Stimulated activated naive CD8-positive, alpha-beta T cell treated with anti-CD3 and anti-CD28 coated beads, Interleukin-15, Interleukin-2, amounts not matched to agents 100 U/mL and 50 U/mL, for 24 hours (primary cell): ENCODE measurements at regions not wholly inside any gene's neighbourhood (a gene's known extent, or its start where the extent isn't known, plus 50 kb on each side); places are given as distances from the start of the nearest gene placed in this dataset.
"Not testable (repeated sequence)": the region's sequence is repeated elsewhere in the genome, so short reads cannot be mapped to it uniquely, and the experiment has no call there.

Experiments
- ATAC-seq: fragments of 150-1000 bp; cut with Tn5 transposase; one replicate; pipeline ENCODE4 v1.10.0; 2021
- DNase-seq: peaks from one replicate; pipeline ENCODE4 v3.0.0; 2021

GRCh38 chr5:93359296-93359959, 221.6 kb downstream of the NR2F1-AS1 start:
- ATAC-seq (no peak), DNase-seq (no peak)

DNA sequence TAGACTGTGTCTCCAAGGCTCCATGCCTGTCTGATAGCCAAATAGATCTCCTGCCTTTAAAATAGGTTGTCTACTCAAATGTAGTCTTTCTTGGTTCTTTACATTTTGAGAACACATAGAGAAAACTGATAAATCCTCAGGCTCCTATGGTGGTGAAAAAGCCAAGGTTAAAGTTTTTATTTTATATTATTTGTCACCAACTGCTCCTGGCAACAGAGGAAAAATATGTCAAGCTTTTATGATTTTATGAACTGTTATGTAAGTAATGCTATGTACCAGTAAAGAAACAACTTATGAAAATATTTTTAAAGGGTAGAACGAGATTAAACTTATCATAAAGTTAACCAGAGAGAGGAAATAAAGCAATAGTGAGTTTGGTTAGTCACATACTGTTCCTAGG, 222.8 kb downstream of the NR2F1-AS1 start:
- ATAC-seq (no peak), DNase-seq (no peak)

- DNase-seq, result no peak
- ATAC-seq, result no peak
Observed at GRCh38 chr5:93357686-93358085, 223.3 kb downstream of the NR2F1-AS1 start.

- DNase-seq (no peak), ATAC-seq (no peak)
Observed at GRCh38 chr5:93355691-93356090, 225.3 kb downstream of the NR2F1-AS1 start.

DNA sequence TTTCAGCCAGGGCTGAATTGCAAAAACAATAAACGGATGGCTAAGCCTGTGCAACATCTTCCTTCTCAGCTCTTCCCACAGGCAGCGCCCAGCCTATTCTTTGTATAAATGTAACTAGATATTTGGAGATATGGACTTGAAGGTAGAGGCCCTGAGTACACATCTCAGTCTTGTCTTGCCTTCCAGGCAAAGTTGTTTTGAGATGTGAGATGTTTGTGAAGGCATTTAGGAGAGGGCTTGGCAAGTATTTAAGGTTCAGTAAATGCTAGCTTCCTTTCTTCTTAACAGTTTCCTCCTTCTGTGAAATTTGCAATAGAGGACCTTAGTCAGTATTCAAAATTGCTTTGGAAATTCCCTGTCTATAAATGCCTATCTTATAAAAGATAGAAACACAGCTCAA, 228.8 kb downstream of the NR2F1-AS1 start:
- ATAC-seq (no peak), DNase-seq (no peak)

GRCh38 chr5:93349613-93350012, 231.4 kb downstream of the NR2F1-AS1 start:
- no peak for ATAC-seq

GRCh38 chr5:93348231-93348630, 232.8 kb downstream of the NR2F1-AS1 start:
- DNase-seq, result no peak

More at GRCh38 chr5:93349613-93350012, 231.4 kb downstream of the NR2F1-AS1 start:
- DNase-seq, result no peak

GRCh38 chr5:93346850-93347249, 234.2 kb downstream of the NR2F1-AS1 start:
- not testable (repeated sequence) for ATAC-seq

More at GRCh38 chr5:93348231-93348630, 232.8 kb downstream of the NR2F1-AS1 start:
- no peak for ATAC-seq

DNA sequence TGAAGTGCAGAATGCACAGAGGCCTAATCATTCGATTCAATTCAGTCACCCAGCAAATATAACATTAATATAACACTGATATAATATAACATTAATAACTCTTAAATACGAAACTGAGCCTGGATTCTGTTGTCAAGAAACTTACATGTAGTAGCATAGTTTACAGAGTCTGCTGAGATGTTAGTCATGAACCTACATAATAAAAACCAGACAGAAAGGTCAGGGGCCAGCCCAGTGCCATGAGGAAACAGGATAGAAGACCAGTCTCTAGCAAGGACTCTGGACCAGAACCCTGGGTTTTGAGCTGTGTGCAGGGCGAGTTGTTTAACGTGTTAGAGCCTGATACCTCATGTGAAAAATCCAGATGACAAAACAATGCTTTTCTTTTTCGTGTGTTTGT, 234.7 kb downstream of the NR2F1-AS1 start:
- no peak for DNase-seq

More at GRCh38 chr5:93346850-93347249, 234.2 kb downstream of the NR2F1-AS1 start:
- not testable (repeated sequence) for DNase-seq

DNA sequence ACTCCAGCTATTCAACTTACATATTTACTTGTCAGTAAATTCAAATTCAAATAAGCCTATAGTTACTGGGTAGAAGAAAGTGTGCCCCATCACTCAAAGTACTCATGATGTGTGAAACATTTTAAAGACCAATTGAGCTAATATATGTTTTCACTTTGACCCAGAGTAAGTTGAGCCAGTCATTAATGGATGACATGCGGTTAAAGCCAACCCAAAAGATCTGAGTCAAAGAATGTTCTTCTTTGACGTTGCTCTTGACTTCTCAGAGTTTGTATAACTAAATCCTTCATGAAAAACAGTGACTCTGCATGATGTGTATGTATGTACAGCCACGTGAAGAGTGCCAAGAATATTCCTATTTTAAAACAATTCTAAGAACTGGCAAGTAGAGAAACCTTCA, 237.4 kb downstream of the NR2F1-AS1 start:
- DNase-seq (no peak), ATAC-seq (no peak)

More for the DNA sequence above, 234.7 kb downstream of the NR2F1-AS1 start:
- ATAC-seq, result no peak

GRCh38 chr5:93342563-93343061, 238.4 kb downstream of the NR2F1-AS1 start:
- ATAC-seq (no peak), DNase-seq (no peak)

DNA sequence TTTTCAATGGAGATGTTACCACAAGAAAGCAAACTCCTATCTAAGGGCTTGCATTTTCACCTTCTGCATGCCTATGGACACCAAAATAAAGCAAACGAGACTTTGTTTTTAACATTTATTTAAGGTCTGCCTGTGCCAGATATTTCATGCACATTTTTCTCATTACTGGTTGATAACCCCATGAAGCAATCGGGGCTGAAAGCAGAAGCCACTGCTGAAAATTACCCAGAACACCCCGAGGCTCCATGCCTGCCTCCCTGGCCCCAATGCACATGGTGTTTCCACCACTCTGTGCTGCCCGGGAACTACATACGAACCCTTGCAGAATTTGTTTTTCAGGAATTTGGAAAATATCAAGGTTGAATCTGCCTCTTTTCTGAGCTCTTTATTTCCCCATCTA, 240.1 kb downstream of the NR2F1-AS1 start:
- no peak for DNase-seq

GRCh38 chr5:93337138-93337537, 243.9 kb downstream of the NR2F1-AS1 start:
- ATAC-seq, result no peak
- DNase-seq, result no peak

More for the DNA sequence above, 240.1 kb downstream of the NR2F1-AS1 start:
- no peak for ATAC-seq

GRCh38 chr5:93336330-93337110, 244.5 kb downstream of the NR2F1-AS1 start:
- DNase-seq (no peak), ATAC-seq (no peak)

GRCh38 chr5:93331863-93332262, 249.2 kb downstream of the NR2F1-AS1 start:
- DNase-seq, result no peak
- no peak for ATAC-seq

- DNase-seq (no peak), ATAC-seq (no peak)
Observed at GRCh38 chr5:93331241-93331640, 249.8 kb downstream of the NR2F1-AS1 start.

DNA sequence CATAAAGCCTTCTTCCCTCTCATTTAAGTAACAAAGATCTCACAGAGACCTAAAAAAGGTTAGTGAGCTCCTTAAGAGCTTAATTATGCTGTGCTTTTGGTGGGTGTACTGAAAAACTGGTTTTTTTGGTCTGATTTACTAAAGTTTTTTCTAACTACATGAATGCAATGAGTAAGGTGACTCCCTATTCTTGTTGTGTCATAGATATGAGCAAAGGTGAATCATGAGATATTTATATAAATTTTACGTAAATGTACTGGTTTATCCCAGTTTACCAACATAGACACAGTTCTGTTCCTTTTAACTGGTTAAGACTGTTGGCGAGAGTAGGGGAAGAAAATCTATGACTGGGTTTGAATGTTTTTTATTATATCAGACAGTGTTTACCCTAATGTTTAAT, 250.5 kb downstream of the NR2F1-AS1 start:
- ATAC-seq (no peak), DNase-seq (no peak)

- no peak for DNase-seq
- ATAC-seq, result no peak
Observed at GRCh38 chr5:93329756-93330155, 251.3 kb downstream of the NR2F1-AS1 start.

DNA sequence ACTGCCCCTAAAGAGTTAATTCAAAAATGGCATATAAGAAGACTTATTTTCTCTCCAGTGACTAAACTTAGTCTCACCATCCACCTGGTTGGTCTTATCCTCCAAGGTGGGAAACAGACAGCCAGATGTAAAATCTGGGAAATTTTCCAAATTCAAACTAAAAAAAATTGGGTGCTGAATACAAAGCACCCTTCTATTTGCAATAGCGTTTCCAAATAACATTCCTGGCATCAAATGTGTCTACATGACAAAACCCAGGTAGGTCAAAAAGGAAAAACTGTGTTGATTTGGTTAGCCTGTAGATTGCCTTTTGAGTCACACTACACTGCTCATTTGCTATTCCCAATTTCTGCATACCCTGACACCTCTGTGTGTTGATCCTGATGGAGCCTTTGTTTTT, 252.2 kb downstream of the NR2F1-AS1 start:
- no peak for DNase-seq
- ATAC-seq, result no peak

GRCh38 chr5:93327605-93328004, 253.4 kb downstream of the NR2F1-AS1 start:
- no peak for ATAC-seq
- DNase-seq, result no peak

DNA sequence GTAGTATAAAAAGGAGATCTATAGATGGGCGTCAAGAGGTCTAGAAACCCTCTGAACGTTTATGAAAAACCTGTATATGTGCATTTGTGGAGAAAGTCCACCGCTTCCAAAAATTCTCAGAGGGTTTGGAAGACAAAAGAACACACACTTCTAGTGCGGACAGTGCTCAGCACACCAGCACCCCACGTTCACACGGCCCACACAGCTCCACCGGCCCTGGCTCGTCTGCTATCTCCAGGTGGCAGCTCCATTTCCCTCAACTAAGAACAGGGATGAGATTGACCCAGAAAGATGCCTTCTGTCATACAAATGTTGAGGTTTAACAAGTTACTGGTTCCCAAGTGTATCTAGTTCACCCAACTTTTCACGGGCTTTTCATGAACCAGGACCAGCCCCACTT, 255.1 kb downstream of the NR2F1-AS1 start:
- ATAC-seq (no peak), DNase-seq (no peak)

DNA sequence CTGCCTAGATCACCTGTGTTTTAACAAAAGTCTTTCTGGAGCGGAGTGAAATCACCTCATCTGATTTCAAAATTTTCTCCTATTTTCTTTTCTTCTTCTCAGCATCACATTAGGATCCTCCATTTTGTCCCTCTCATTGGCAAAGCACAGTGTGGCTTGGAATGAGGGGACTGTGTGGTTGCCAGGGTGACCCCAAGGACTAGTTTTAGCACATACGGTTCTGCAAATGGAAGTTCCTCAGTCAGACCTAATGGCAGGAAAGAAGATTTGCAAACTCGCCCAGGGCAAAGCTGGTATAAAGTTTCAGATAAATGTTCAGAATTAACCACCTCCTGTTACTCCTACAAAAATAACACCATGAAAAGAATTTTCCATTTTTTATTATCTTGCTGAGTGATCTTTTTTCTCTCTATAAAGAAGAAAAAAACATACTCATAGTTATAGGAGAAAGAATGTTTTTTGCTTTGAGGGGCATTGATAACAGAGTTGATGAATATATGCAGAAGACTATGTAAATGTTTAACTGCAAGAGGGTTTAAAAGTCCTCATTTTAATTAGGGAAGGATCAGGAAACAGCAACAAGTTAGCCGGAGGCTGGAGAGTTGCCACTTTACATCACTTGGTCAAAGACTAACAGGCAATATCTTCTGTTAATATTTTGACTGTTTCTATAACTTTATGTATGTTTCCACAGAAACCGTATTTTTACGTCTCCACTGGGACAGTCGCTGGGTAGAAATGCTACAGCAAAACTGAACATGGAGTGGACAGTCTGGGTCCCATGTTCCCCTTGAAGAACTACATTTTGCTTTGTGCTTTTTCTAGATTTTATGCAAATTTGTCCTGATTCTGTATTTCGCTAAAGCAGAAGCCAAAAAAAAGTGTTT, 257.8 kb downstream of the NR2F1-AS1 start:
- no peak for DNase-seq
- no peak for ATAC-seq
